ENCODE measurements at regions not wholly inside any gene's neighbourhood (a gene's known extent, or its start where the extent isn't known, plus 50 kb on each side); places are given as distances from the start of the nearest gene placed in this dataset.
A peak's percentile ranks its signal among the peaks of the same experiment; 100 is the strongest.
"Not testable (repeated sequence)": the region's sequence is repeated elsewhere in the genome, so short reads cannot be mapped to it uniquely, and the experiment has no call there.

DNA sequence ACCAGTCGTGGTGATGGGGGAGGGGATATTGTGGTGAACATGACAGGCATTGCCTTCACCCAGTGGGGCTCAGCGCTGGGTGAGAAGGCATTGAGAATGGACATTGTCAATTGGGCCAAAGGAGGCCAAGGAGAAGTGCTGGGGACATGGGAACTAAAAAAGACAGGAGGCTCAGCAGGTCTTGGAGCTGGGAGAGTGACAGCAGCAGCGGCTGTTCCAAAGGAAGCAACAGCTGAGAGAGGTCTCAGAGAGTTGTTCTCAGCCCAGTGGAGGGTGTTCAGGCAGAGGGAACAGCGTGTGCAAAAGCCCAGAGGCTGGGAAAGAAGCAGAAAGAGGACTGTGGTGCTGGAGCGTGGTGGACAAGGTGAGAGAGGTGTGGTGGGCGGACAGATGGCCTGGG lies 56.6 kb upstream of the ASNS start:
- H3K36me3 Mint-ChIP-seq; ATAC-seq; DNase-seq (ENCODE audit: low spot score in 2 of 2); H3K27ac Mint-ChIP-seq; H3K9me3 Mint-ChIP-seq: not testable (repeated sequence)

DNA sequence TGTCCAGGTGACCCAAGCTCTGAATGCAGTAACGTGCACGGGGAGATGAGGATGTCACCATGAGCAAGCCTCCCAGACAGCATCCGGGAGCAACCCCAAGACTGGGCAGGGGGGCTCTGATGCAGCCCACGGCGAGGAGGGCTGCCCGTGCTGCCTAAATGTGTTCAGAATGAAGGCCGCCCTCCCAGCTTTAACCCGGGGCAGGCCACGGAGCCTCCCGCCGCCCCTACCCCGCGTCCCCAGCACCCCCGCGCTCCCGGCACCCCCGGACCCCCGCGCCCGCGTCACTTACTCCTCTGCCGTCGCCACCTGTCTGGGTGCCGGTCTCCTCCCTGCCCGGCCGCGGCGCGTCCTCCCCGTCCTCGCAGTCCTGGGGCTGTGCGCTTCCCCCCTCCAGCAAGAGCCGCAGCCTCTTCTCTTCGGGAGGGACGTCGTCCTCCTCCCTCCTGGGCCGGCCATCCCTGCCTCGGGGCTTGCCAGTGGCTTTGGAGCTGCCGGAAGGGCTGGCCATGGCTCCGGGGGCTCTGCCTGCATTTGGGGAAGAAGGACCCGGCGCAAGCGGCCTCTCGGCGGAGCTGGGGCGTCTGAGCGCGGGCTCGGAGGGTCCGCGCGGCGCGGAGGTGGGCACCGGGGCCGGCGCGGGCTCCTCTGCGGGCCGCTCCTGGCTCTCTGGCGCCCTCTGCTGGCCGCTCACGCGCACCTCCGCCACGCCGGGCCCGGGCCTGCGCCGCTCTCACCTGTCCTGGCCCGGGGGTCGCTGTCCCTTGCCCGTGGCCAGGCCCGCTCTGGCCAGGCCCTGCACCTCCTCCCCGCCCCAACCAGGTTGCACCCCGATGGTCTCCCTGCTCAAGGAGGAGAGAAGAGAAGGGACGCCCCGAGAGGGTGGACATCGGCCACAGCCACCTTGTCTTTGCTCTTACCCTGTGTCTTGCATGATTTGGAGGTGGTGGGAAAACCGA lies 55.9 kb upstream of the ASNS start:
- DNase-seq (ENCODE audit: low spot score in 2 of 2) (peak; percentile 62 to 85), ATAC-seq (peak; percentile 65 to 67)
- H3K36me3 Mint-ChIP-seq, H3K27ac Mint-ChIP-seq, H3K9me3 Mint-ChIP-seq: not testable (repeated sequence)
